HG03378 (cell line): ENCODE measurements at regions not wholly inside any gene's neighbourhood (a gene's known extent, or its start where the extent isn't known, plus 50 kb on each side); places are given as distances from the start of the nearest gene placed in this dataset.
"Not testable (repeated sequence)": the region's sequence is repeated elsewhere in the genome, so short reads cannot be mapped to it uniquely, and the experiment has no call there.

Experiments used
- ATAC-seq: cut with Tn5 transposase; IDR thresholded peaks from one replicate; pipeline ENCODE4 v1.9.1; 2021; ENCODE audit warnings: mild to moderate bottlenecking, moderate library complexity; ENCODE audit not compliant: unreplicated experiment

DNA sequence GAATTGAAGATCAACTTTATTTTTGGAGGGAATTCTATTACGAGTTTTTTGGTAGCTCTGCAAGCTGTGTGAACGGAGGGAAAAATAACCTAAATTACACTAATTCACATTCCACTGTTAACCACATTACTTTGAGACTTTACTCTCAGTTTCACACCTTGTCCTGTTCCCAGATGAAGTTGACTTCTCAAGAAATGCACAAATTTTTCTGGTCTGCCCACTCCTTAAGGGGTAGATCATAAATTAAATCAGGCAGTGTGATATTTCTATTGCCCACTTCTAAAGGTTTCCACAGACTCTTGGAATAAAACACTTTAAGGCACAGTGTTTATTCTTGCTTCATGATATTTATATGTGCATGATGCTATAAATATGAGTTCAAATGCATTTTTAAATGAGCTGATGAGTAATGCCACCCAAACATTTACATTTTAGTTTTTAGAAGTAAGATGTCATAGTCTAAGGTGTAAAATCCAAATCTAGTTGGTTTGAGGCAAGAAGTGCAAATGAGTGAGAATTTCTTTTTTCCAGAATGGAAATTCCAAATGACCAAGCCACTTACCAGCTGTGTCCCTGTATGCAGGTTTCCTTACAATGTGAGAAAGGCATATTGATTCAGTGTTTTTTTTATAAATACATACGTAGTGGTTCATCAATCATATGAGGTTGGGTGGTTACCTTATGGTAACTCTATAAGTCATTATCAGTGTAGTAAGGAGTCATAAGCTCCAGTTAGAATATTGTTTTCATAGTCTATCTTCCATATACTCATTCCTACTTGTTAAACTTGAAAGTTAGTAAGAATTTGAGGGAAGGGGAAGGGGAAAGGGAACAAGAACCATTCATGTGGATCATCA, 437.7 kb upstream of the MEF2C start:
- ATAC-seq = no peak

DNA sequence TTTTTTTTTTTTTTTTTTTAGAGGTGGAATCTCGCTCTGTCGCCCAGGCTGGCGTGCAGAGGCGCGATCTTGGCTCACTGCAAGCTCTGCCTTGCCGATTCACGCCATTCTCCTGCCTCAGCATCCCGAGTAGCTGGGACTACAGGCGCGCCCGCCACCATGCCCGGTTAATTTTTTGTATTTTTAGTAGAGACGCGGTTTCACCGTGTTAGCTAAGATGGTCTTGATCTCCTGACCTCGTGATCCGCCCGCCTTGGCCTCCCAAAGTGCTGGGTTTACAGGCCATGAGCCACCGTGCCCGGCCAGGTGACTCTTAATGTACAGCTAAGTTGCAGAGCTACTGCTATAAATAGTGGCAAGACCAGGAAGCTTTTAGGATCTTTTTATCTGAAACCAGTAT, 434.9 kb upstream of the MEF2C start:
- not testable (repeated sequence) for ATAC-seq

DNA sequence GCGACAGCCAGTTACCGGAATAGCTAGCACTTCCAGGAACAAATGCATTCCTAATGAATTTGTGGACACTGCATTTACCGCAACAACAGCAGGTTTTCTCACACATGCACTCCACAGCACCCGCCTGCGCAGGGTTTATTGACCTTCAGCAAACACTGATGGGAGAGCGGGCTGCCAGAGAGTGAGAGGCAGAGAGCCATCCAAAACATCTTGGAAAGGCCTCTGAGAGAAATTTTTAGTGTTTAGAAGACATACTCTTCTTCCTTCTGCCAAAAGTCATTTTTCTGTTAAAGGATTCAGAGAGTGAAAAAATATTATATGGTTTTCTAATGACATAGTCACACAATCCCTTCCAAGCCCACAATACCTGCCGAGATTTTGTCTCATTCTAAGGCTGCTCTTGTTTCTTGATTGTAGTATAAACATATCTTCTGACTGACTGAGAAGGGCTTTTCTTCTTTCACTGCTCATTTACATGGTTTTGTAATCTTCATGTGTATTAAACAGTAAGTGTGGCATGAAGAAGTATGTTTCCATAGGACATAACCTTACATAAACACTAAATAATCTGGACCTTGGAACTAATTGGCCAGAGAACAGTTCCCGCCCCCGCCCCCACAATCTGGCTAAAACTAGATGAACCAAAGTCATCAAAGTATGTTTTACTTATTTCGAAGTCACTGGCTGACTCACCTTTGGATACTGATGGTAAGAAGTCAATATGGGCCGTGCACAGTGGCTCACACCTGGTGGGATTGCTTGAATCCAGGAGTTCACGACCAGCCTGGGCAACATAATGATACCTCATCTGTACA, 432.5 kb upstream of the MEF2C start:
- no peak for ATAC-seq

DNA sequence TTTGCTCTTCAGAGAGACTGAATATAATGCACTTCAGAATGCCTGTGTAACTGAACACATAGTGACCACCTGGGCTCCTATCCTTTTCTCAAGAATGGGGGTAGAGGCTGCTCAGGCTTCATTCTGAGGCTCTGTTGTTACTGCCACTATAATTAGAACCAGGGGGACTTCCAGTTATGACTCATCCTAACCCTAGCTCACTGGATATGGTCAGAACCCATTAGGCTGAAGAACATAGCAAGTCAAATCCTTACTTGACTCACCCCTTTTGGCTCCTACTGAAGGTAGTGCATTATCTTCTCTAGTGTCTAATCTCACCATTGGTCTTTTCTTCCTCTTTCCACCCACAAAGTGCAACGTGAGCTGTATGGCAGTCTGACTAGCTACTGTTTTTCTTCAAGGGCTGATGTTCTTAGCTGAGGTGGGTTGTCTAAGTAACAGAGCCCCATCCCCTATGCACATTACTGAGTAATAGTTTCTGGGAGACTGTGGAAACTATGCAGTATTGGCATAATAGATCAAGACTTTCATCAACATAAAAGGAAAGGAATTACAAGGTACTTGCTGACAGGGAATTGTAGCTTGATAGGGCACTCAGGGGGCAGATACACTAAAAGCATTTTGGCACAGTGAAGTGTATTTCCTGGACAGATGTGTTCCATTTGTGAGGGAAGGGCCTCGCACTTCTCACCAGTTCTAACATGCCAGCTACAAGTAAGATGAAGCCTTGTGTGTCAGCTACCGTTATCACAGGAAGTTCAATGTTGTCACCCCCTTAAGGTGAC, 431.0 kb upstream of the MEF2C start:
- ATAC-seq = peak; percentile 97

DNA sequence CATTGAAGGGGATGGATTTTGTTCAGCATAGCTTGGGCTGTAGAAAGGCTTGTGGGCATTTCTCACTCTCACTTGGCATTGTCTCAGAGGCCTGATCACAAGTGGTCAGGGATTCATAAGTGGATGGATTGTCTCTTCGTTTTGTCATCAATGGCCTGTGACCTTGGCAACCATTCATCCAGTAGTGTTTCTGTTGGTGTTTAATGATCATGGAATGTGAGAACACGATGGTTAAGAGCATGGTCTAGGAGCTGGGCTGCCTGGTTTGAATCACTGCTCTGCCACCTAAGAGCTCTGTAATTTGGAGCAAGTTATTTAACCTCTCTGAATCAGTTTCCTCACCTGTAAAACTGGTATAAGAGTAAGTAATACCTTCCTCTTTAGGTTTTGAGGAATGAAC, 430.1 kb upstream of the MEF2C start:
- ATAC-seq = no peak

DNA sequence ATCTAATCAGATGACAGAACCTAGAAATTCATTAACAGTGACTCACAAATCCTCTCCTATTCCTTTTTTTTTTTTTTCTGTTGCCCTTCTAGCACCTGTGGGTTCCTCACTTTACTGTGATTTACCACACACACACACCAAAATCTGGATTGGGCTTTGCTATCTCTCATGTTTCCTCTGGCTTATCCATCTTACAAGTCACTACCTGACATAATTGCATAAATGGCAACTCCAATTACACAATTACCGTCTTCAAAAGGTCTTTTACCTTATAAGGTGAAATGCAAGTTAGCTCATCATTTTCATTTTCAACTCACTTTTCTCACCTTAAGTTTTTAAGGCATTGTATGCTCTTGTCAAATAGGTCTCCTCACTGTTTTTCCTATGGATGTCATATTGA, 426.3 kb upstream of the MEF2C start:
- ATAC-seq = no peak

DNA sequence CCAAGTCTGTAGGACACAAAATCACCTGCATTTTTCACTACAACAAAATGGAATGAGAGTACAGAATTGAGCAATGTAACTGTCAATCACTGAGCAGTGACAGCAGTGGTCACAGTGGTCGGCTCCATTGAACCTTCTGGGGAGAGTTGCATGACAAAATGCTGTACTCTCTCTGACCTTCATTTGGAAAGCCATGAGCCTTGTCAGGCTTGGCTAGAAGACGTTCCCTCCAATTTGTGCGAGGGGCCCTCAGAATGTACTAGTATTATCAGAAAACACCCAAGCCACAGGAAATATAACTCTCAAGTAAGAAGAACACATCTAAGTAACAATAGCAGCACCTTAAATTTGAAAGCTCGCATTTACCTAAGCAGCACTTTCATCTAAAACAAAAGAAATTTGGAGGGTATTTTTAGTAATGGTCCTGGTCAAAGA, 425.6 kb upstream of the MEF2C start:
- peak; percentile 91 for ATAC-seq

DNA sequence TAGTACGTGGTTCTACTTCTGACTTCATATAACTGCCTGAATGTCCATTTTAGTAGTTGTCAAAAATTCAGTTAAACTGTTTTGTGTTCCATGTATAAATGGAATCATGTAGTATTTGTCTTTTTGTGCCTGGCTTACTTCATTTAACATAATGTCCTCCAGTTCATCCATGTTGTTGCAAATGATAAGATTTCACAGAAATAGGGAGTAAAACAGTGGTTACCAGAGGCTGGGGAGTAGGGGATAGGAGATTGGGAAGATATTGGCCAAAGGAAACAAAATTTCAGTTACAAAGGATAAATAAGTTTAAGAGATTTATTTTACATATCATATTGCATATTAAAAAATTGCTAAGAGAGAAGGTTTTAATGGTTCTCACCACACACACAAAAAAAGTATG, 425.0 kb upstream of the MEF2C start:
- no peak for ATAC-seq

DNA sequence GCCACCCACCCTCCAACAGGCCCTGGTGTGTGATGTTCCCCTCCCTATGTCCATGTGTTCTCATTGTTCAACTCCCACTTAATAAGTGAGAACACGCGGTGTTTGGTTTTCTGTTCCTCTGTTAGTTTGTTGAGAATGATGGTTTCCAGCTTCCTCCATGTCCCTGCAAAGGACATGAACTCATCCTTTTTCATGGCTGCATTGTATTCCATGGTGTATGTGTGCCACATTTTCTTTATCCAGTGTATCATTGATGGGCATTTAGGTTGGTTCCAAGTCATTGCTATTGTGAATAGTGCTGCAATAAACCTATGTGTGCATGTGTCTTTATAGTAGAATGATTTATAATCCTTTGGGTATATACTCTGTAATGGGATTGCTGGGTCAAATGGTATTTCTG, 424.2 kb upstream of the MEF2C start:
- ATAC-seq = not testable (repeated sequence)

DNA sequence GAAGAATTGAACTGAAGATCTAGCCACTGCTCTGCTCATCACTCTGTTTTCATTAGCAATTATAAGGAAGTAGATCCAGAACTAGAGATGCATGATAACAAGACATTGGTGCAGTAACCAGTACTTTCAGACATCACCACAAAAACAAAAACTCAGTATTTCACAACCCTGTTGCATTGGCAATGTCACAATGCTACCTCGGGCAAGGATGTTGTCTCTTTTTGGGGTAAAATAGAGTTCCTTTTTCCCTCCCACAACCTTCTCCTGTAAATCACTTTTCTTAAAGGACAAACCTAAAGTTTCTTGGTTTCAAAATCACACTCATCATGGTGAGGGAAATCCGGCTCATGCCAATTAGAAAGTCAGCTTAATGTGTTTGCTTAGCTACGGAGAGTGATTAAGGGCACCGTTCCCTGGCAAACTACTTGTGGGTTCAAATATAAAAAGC, 420.1 kb upstream of the MEF2C start:
- peak; percentile 62 for ATAC-seq

DNA sequence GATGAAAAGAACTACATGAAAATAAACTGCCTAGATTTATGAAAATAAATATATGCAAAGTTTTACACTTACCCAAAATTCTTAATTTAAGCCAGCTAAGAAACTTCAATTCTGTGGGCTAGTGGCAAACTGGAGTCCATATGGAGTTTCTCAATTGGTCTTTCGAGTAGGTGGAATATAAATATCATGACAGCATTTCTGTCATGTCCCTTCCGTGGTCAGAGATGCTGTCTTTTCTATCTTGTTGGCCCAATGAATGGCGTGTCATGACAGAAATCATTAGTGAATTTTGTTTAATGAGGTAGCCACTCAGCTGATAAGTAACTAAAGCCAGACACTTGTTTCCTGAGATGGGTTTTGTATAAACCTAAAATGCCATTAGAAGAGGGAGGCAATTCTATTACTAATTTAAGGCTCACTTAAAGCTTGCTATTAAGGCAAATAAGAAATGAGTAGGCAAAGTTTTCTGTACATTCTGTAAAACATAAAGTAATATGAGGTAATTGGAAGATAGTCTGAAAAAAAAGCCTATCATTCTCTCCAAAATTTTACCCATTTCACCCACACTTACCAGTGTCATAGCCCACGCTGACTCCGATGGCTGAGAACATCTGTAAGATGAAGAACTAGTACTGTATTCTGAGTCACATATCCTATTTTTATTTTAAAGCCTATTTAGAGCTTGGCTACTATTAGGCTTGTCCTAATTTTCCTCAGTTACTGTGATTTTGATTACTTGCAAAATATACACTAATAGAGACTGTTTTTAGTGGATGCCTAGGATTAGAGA, 419.3 kb upstream of the MEF2C start:
- ATAC-seq = peak; percentile 34

DNA sequence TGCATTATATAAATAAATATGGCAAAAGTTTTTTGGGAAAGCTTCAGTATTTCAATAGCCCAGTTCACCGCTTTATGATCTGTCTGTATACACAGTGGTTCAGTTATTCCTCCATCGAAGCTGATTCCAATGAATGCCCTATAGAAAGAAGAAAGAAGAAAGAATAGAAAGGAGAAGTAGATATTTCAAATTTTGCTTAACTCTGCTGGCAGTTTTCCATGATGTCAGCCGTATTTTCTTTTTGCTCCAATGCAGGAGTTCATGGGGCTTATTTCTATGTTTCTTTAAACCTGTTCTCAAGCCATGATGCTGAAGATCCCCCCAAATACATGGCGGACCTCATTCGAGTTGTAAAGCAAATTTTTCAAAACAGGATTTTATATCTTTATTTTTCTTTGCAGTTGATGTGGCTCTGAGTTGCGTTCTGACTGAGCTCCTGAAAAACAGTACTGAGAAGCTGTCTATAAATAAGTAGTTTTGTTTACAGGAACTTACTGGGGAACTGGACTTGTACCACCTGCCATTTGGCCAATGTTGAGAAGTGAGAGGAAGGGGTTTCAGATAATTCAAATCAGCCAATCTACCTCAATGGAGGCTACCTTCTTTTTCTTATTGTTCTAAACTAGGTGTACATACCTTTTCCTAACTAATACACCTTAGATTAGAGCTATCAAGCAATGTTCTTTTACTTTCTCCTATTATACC, 418.5 kb upstream of the MEF2C start:
- peak; percentile 64 for ATAC-seq

DNA sequence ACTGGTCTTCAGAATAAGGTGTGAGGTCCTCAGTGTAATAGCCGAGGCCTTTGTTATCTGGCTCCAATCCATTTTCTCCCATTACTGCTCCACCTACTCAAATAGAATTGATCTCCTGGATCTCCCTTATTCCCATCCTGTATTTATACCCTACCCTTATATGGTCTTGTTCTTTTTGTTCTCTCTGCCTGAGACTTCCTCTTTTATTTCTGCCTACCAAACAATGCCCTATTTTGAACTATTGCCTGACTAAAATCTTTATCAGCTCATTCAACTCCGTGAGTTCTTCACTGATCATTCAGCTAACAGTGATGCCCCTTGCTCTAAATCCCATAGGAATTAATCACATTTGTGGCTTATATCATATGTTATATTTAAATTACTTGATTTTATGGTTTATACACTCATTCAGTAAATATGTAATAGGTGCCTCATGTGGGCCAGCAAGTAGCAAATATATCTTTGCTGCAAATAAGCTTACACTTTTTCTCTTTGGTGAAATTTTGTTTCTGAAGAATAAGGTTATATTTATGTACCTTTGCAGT, 417.5 kb upstream of the MEF2C start:
- ATAC-seq = no peak

DNA sequence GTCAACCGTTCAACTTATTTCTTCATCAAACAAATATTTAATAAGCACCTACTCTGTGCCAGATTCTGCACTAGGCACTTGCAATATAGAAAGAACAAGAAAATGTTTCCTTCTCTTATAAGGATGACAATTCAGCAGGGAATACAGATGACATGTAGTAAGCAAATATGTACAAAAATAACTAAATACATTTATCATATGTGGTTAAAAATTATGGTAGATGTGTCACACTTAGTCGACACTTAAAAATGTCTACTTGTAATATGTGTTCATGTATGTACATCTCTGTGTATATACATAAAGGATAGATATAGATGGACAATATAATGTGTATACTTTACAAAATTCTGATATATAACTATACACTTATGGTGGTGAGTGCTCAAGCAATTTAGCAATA, 417.0 kb upstream of the MEF2C start:
- no peak for ATAC-seq

DNA sequence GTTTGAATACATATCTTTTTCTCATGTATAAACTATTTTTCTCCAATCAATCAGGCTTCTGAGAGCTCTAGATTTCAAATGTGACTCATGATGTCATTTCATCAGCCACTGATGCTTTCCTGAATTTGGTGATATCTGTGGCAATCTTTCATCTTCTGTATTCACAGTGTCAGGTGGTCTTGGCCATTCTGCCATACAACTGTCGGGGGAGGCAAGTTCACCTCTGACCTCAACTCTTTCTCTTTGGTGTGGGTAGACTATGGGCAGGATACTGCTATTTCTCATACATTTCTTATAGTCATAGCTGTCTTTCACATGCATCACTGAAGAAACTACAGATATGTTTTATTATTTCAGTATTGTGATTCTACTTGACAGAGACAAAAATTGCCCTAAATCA, 414.1 kb upstream of the MEF2C start:
- ATAC-seq = no peak

DNA sequence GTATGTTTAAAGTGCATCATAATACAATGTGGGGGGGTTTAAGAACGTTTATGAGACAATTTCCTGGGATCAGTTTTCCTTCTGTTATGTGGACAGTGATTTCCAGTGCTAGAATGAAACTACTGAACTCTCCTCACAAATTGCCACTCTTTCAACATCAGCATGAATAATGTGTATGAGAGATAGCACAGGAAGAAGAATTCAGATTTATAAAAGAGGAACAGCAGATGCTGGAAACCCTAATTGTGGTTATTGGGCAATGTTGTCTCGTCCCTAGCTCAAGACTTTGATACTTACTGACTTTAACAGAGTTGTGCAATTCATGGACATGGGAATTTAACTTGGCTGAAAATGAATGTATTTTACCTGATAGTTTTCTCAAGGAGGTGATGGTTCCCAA, 410.8 kb upstream of the MEF2C start:
- no peak for ATAC-seq

DNA sequence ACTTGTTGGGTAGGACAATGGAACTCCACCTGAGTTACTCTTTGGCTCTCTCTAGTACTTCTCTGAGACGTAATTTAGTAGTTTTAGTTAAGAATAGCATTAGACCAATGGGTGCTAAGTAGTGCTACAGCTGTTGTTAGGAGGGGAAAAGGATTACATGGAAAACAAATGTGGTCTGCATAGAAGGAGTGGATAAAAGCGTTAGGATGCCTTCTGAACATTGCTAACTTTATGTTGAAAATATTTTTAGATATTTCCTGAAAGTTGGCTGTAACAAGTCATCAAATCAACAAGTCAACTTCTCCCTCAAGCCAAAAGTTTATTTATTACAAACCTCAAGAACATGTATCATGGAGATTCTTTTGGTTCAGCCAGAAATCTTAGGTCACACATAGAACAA, 409.5 kb upstream of the MEF2C start:
- no peak for ATAC-seq

DNA sequence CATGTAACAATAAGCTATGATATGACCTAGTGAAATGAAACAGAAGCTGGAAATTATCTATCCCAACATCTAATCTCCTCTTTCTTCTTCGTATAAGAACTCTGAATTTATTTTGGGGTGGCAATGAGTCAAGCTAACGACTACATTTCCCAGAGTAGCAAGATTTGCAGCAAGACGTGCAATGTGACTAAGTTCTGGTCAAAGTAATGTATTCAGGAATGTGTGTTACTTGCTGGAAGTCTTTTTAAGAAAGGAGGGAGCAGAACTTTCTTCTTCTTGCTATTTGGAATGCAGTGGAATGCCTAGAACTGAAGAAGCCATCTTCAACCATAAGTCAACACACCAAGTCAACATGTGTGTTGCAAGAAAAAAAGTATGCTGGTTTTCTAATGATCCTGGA, 406.6 kb upstream of the MEF2C start:
- no peak for ATAC-seq

DNA sequence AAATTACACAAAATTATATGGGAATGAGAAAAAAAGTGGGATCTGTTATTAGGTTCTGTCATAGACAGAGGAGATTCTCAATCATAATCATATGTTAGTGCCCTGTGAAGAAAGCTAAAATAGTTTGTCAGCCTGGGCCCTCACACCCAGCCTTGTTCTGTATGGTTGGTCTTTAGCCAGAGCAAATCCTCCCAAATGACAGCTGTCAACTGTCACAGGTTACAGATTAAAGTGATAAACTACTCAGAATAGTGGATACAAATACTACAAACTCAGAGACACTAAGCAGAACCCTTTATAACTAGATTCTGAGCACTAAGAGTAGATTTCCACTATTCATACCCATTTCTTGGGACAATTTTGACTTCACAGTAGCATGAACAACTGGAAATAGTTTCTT, 405.0 kb upstream of the MEF2C start:
- ATAC-seq = no peak

DNA sequence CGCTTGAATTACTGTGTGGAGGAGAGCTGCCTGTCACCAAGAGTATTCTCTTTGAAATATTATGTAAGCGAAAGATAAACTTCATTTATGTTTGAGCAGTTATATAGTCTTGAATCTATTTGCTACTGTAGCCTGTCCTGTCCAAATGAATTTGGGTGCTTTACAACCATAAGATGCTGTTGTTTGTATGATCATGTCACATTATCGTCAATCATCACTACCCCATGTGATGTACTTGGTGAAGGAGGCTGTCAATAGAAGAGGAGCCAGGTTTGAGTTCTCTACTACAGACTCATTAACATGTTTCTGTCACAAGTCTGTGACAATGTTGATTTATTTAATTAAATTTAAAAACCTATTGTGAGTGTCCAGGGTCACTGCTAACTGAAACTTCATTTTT, 403.3 kb upstream of the MEF2C start:
- no peak for ATAC-seq
